BLaER1 (cell line): ENCODE measurements at regions not wholly inside any gene's neighbourhood (a gene's known extent, or its start where the extent isn't known, plus 50 kb on each side); places are given as distances from the start of the nearest gene placed in this dataset.

ENCODE experiments used
- H3K27ac ChIP-seq: shearing (Covaris generic); formaldehyde crosslinking; 2 replicates; pipeline ENCODE4 v1.8.1; 2022
- H3K27me3 ChIP-seq: shearing (Covaris generic); formaldehyde crosslinking; 2 replicates; pipeline ENCODE4 v1.8.1; 2022
- H3K36me3 ChIP-seq: shearing (Covaris generic); formaldehyde crosslinking; 2 replicates; pipeline ENCODE4 v1.8.1; 2022
- H3K4me1 ChIP-seq: shearing (Covaris generic); formaldehyde crosslinking; 2 replicates; pipeline ENCODE4 v1.8.1; 2022
- H3K4me2 ChIP-seq: shearing (Covaris generic); formaldehyde crosslinking; 2 replicates; pipeline ENCODE4 v1.8.1; 2022
- H3K4me3 ChIP-seq: shearing (Covaris generic); formaldehyde crosslinking; 2 replicates; pipeline ENCODE4 v1.8.1; 2022
- H3K9ac ChIP-seq: shearing (Covaris generic); formaldehyde crosslinking; 2 replicates; pipeline ENCODE4 v1.8.1; 2022
- H3K9me3 ChIP-seq: shearing (Covaris generic); formaldehyde crosslinking; 2 replicates; pipeline ENCODE4 v1.8.1; 2022
- H4K20me1 ChIP-seq: shearing (Covaris generic); formaldehyde crosslinking; 2 replicates; pipeline ENCODE4 v1.8.1; 2022
- Cebpa-rat ChIP-seq: shearing (Covaris generic); IDR thresholded peaks from 2 replicates; pipeline ENCODE4 v1.8.1; 2022

GRCh38 chr2:134150760-134151159 is 103.1 kb upstream of the MGAT5 start:
- Histone ChIP-seq H3K4me3 (no peak overlapping the region), H3K4me1 (peaks cover 48% of the 10 kb centered on the region), H3K9ac (no peak overlapping the region), H4K20me1 (peaks cover 100% of the 10 kb centered on the region), H3K27ac (no peak overlapping the region), H3K27me3 (no peaks in the 10 kb centered on the region), H3K4me2 (no peak overlapping the region), H3K36me3 (peaks cover 80% of the 10 kb centered on the region), H3K9me3 (peaks cover 18% of the 10 kb centered on the region)
- TF ChIP-seq Cebpa-rat: no peak

GRCh38 chr2:134152045-134153010 is 101.5 kb upstream of the MGAT5 start:
- Histone ChIP-seq H4K20me1 (peaks cover 100% of the 10 kb centered on the region), H3K27me3 (no peaks in the 10 kb centered on the region), H3K9me3 (peaks cover 20% of the 10 kb centered on the region), H3K36me3 (peaks cover 93% of the 10 kb centered on the region), H3K27ac (no peak overlapping the region), H3K4me2 (no peak overlapping the region), H3K4me3 (no peak overlapping the region), H3K9ac (no peak overlapping the region), H3K4me1 (peaks cover 59% of the 10 kb centered on the region)
- no peak for TF ChIP-seq Cebpa-rat

- Histone ChIP-seq H3K9ac (no peak overlapping the region), H3K4me3 (no peak overlapping the region), H3K27me3 (no peaks in the 10 kb centered on the region), H3K27ac (no peak overlapping the region), H3K4me1 (peaks cover 65% of the 10 kb centered on the region), H3K4me2 (no peak overlapping the region), H4K20me1 (peaks cover 100% of the 10 kb centered on the region), H3K9me3 (peaks cover 20% of the 10 kb centered on the region), H3K36me3 (peaks cover 98% of the 10 kb centered on the region)
- TF ChIP-seq Cebpa-rat: no peak
Measured at GRCh38 chr2:134153294-134153880, 100.5 kb upstream of the MGAT5 start.

GRCh38 chr2:134154246-134154645 is 99.6 kb upstream of the MGAT5 start:
- Histone ChIP-seq H3K36me3 (peaks cover 93% of the 10 kb centered on the region), H4K20me1 (peaks cover 100% of the 10 kb centered on the region), H3K27ac (0 out of 2 replicates have a peak overlapping the region, but pooled peaks have one; percentile 20), H3K4me3 (no peak overlapping the region), H3K27me3 (no peaks in the 10 kb centered on the region), H3K4me1 (peaks cover 64% of the 10 kb centered on the region), H3K4me2 (no peak overlapping the region), H3K9me3 (peaks cover 20% of the 10 kb centered on the region), H3K9ac (no peak overlapping the region)
- TF ChIP-seq Cebpa-rat: no peak

- Histone ChIP-seq H4K20me1 (peaks cover 100% of the 10 kb centered on the region), H3K36me3 (peaks cover 93% of the 10 kb centered on the region), H3K9ac (no peak overlapping the region), H3K4me2 (no peak overlapping the region), H3K4me1 (peaks cover 64% of the 10 kb centered on the region), H3K27me3 (no peaks in the 10 kb centered on the region), H3K9me3 (peaks cover 20% of the 10 kb centered on the region), H3K4me3 (no peak overlapping the region), H3K27ac (no peak overlapping the region)
- no peak for TF ChIP-seq Cebpa-rat
Measured at GRCh38 chr2:134155134-134155533, 98.7 kb upstream of the MGAT5 start.

GRCh38 chr2:134158295-134158694 is 95.6 kb upstream of the MGAT5 start:
- Histone ChIP-seq H3K9me3 (peaks cover 6% of the 10 kb centered on the region), H3K9ac (no peak overlapping the region), H3K27me3 (no peaks in the 10 kb centered on the region), H3K4me2 (peak overlapping the region; percentile 13; the same call in 1 of the 2 replicates), H3K4me3 (no peak overlapping the region), H3K27ac (peak overlapping the region; percentile 23; the same call in 1 of the 2 replicates), H3K4me1 (peaks cover 93% of the 10 kb centered on the region), H3K36me3 (peaks cover 90% of the 10 kb centered on the region), H4K20me1 (peaks cover 100% of the 10 kb centered on the region)
- no peak for TF ChIP-seq Cebpa-rat

GRCh38 chr2:134161170-134161547 is 92.7 kb upstream of the MGAT5 start:
- peaks cover 90% of the 10 kb centered on the region for H3K36me3 ChIP-seq
- TF ChIP-seq Cebpa-rat: no peak
- H3K27ac ChIP-seq: peak overlapping the region; percentile 39
- peak overlapping the region; percentile 56 for H3K4me2 ChIP-seq
- peaks cover 89% of the 10 kb centered on the region for H3K4me1 ChIP-seq
- H3K27me3 ChIP-seq: no peaks in the 10 kb centered on the region
- no peak overlapping the region for H3K9ac ChIP-seq
- no peaks in the 10 kb centered on the region for H3K9me3 ChIP-seq
- no peak overlapping the region for H3K4me3 ChIP-seq
- H4K20me1 ChIP-seq: peaks cover 100% of the 10 kb centered on the region

- peaks cover 71% of the 10 kb centered on the region for H3K4me1 ChIP-seq
Measured at GRCh38 chr2:134163336-134163735, 90.5 kb upstream of the MGAT5 start.

GRCh38 chr2:134164306-134164705 is 89.6 kb upstream of the MGAT5 start:
- Histone ChIP-seq H4K20me1 (peaks cover 100% of the 10 kb centered on the region), H3K4me2 (0 out of 2 replicates have a peak overlapping the region, but pooled peaks have one; percentile 7), H3K9me3 (no peaks in the 10 kb centered on the region), H3K36me3 (peaks cover 84% of the 10 kb centered on the region), H3K27ac (no peak overlapping the region), H3K4me1 (peaks cover 62% of the 10 kb centered on the region), H3K27me3 (no peaks in the 10 kb centered on the region), H3K4me3 (no peak overlapping the region), H3K9ac (no peak overlapping the region)
- no peak for TF ChIP-seq Cebpa-rat

More at GRCh38 chr2:134163336-134163735, 90.5 kb upstream of the MGAT5 start:
- Histone ChIP-seq H3K27ac (no peak overlapping the region), H4K20me1 (peaks cover 100% of the 10 kb centered on the region), H3K9me3 (no peaks in the 10 kb centered on the region), H3K36me3 (peaks cover 81% of the 10 kb centered on the region), H3K9ac (no peak overlapping the region), H3K27me3 (no peaks in the 10 kb centered on the region), H3K4me3 (no peak overlapping the region), H3K4me2 (peak overlapping the region; percentile 24)
- no peak for TF ChIP-seq Cebpa-rat

- Histone ChIP-seq H3K27ac (no peak overlapping the region), H3K4me3 (no peak overlapping the region), H3K4me1 (peaks cover 36% of the 10 kb centered on the region), H4K20me1 (peaks cover 100% of the 10 kb centered on the region), H3K9ac (no peak overlapping the region), H3K36me3 (peaks cover 72% of the 10 kb centered on the region), H3K4me2 (no peak overlapping the region), H3K9me3 (no peaks in the 10 kb centered on the region), H3K27me3 (no peaks in the 10 kb centered on the region)
- TF ChIP-seq Cebpa-rat: no peak
Measured at GRCh38 chr2:134167015-134167414, 86.9 kb upstream of the MGAT5 start.
